Sigmoid colon (tissue), 6 donors: ENCODE measurements at regions not wholly inside any gene's neighbourhood (a gene's known extent, or its start where the extent isn't known, plus 50 kb on each side); places are given as distances from the start of the nearest gene placed in this dataset.

ENCODE experiments used
- DNase-seq: peaks from one replicate; pipeline ENCODE4 v3.0.0-alpha.2; 2019
- H3K27ac ChIP-seq, 4 donors: fragments of 200-600 bp; sonication (generic); one replicate each; pipeline ENCODE4 v1.5.1; 2016 to 2019; ENCODE audit warnings: mild to moderate bottlenecking in 1 of 4
- H3K27me3 ChIP-seq, 3 donors: fragments of 200-600 bp; sonication (generic); one replicate each; pipeline ENCODE4 v1.5.1; 2019; ENCODE audit warnings: mild to moderate bottlenecking in 1 of 3
- H3K36me3 ChIP-seq, 4 donors: fragments of 200-600 bp; sonication (generic); one replicate each; pipeline ENCODE4 v1.5.1; 2016 to 2019
- H3K4me1 ChIP-seq, 4 donors: fragments of 200-600 bp; sonication (generic); one replicate each; pipeline ENCODE4 v1.5.1; 2017 to 2019
- H3K4me3 ChIP-seq, 4 donors: fragments of 200-600 bp; sonication (generic); one replicate each; pipeline ENCODE4 v1.5.1; 2017 to 2019; ENCODE audit warnings: mild to moderate bottlenecking in 2 of 4, moderate library complexity in 1 of 4
- H3K9me3 ChIP-seq, 4 donors: fragments of 200-600 bp in 3 of 4; sonication (generic) in 3 of 4; one replicate each; pipeline versions ENCODE4 v1.5.1 to v1.6.1; 2013 to 2019
- CTCF ChIP-seq, 4 experiments: fragments of 450-650 bp in 3 of 4; fragments of 200-600 bp in 1 of 4; IDR thresholded peaks; one replicate each; pipeline ENCODE4 v1.5.1; 2016 to 2019; ENCODE audit warnings: antibody characterized with exemption in 4 of 4, mild to moderate bottlenecking in 3 of 4, moderate library complexity in 2 of 4
- EP300 ChIP-seq, 4 donors: sonication (generic); formaldehyde crosslinking; IDR thresholded peaks; one replicate each; pipeline ENCODE4 v1.6.1; 2017; ENCODE audit warnings: antibody characterized with exemption in 4 of 4
- POLR2A ChIP-seq, 2 donors: fragments of 450-650 bp; IDR thresholded peaks; one replicate each; pipeline ENCODE4 v1.6.1; 2016; ENCODE audit warnings: antibody characterized with exemption in 2 of 2, mild to moderate bottlenecking in 2 of 2, moderate library complexity in 2 of 2
- POLR2AphosphoS5 ChIP-seq, 4 donors: sonication (generic); formaldehyde crosslinking; IDR thresholded peaks; one replicate each; pipeline ENCODE4 v1.6.1; 2017; ENCODE audit warnings: antibody characterized with exemption in 4 of 4
- WGBS, 2 donors: extraction: QIAGEN DNeasy Blood & Tissue Kit; methylation state at CpG; one replicate each; pipeline ENCODE4 v1.1.7; 2013; 5-methylcytosine and 5-hydroxymethylcytosine counted together
- intact Hi-C: fragments of 100-400 bp; cut with DNase I; formaldehyde crosslinking; loops from one replicate; pipeline ENCODE4 v1.15.1; 2023
- donor health status: healthy with polysubstance abuse.
- donor health status: healthy.

DNA sequence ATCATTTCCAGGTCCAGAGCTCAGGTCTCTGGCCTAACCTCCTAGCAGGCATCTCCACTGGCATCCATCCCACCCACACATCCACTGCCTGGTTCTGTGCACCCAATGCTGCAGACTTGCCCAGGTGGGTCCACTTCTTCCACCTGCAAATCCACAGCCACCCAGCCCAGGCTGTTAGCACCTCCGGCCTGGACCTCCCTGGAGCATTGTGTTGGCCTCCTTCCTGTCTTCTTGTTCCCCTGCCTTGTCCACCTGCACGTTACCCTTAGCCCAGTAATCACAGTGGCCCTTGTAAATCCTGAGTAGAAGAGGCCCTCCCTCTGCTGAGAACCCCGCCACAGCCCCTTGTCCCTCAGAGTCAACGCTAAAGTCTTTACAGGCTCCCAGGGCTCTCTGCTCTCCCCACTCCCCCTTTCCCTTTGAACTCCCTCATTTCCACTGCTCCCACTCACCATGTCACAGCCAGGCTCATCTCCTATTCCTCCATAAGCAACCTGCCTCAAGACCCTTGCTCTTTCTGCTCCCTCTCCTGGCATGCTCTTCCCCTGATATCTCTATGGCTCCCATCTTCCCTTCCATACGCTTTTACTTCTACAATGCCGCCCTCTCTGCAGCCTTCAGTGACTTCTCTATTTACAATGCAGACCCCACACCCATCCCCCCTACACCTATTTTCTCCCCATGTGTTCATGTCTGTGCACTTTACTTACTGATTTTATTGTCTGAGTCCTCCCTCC lies 288.8 kb downstream of the FOXL1 start:
- intact Hi-C loops: no loop called here
- Histone ChIP-seq H3K36me3 (no peaks in the 10 kb centered on the region), H3K9me3 (no peaks in the 10 kb centered on the region), H3K4me1 (peaks cover 0 to 18% (median 6%) of the 10 kb centered on the region in 4 donors), H3K4me3 (no peak overlapping the region), H3K27me3 (peaks cover 0 to 49% (median 6%) of the 10 kb centered on the region in 3 donors), H3K27ac (no peak overlapping the region)
- TF ChIP-seq CTCF (IDR thresholded peaks at IDR 0.05): no peak
- DNase-seq: peak; percentile 52
- 82 to 84% methylated on average over 6 of the region's 6 CpGs for WGBS, 2 donors

GRCh38 chr16:86868070-86868469 lies 289.7 kb downstream of the FOXL1 start:
- no peak for DNase-seq
- H3K4me3 ChIP-seq: no peak overlapping the region
- no peak for TF ChIP-seq CTCF (IDR thresholded peaks at IDR 0.05)
- no peak for TF ChIP-seq POLR2AphosphoS5 (IDR thresholded peaks at IDR 0.05)
- no peak for TF ChIP-seq EP300 (IDR thresholded peaks at IDR 0.05)
- TF ChIP-seq POLR2A (IDR thresholded peaks at IDR 0.05): no peak
- intact Hi-C loops: no loop called here
- WGBS, 2 donors: 72 to 81% methylated on average over 12 of the region's 12 CpGs
- no peaks in the 10 kb centered on the region for H3K9me3 ChIP-seq
- peaks cover 0 to 13% (median 6%) of the 10 kb centered on the region in 4 donors for H3K4me1 ChIP-seq
- no peak overlapping the region for H3K27ac ChIP-seq
- H3K36me3 ChIP-seq: no peaks in the 10 kb centered on the region
- peaks cover 4 to 59% (median 6%) of the 10 kb centered on the region in 3 donors for H3K27me3 ChIP-seq

GRCh38 chr16:86868786-86869185 lies 290.4 kb downstream of the FOXL1 start:
- intact Hi-C loops: no loop called here
- H3K27ac ChIP-seq: no peak overlapping the region
- H3K9me3 ChIP-seq: no peaks in the 10 kb centered on the region
- H3K36me3 ChIP-seq: no peaks in the 10 kb centered on the region
- peaks cover 4 to 61% (median 6%) of the 10 kb centered on the region in 3 donors for H3K27me3 ChIP-seq
- DNase-seq: no peak
- no peak for TF ChIP-seq POLR2A (IDR thresholded peaks at IDR 0.05)
- no peak for TF ChIP-seq EP300 (IDR thresholded peaks at IDR 0.05)
- TF ChIP-seq POLR2AphosphoS5 (IDR thresholded peaks at IDR 0.05): no peak
- TF ChIP-seq CTCF (IDR thresholded peaks at IDR 0.05): no peak
- no peak overlapping the region for H3K4me3 ChIP-seq
- peaks cover 0 to 13% (median 6%) of the 10 kb centered on the region in 4 donors for H3K4me1 ChIP-seq
- 79 to 80% methylated on average over 11 of the region's 11 CpGs for WGBS, 2 donors

- Histone ChIP-seq H3K36me3 (no peaks in the 10 kb centered on the region), H3K9me3 (no peaks in the 10 kb centered on the region), H3K4me3 (no peak overlapping the region), H3K4me1 (peaks cover 0 to 13% (median 6%) of the 10 kb centered on the region in 4 donors), H3K27me3 (peaks cover 4 to 62% (median 6%) of the 10 kb centered on the region in 3 donors), H3K27ac (no peak overlapping the region)
- no peak for DNase-seq
- 81 to 90% methylated on average over 32 of the region's 32 CpGs for WGBS, 2 donors
- intact Hi-C loops: no loop called here
- TF ChIP-seq CTCF (IDR thresholded peaks at IDR 0.05) (no peak), POLR2AphosphoS5 (IDR thresholded peaks at IDR 0.05) (no peak), POLR2A (IDR thresholded peaks at IDR 0.05) (no peak), EP300 (IDR thresholded peaks at IDR 0.05) (no peak)
Observed at GRCh38 chr16:86869288-86870022, 291.1 kb downstream of the FOXL1 start.
